ENCODE measurements at regions not wholly inside any gene's neighbourhood (a gene's known extent, or its start where the extent isn't known, plus 50 kb on each side); places are given as distances from the start of the nearest gene placed in this dataset.

DNA sequence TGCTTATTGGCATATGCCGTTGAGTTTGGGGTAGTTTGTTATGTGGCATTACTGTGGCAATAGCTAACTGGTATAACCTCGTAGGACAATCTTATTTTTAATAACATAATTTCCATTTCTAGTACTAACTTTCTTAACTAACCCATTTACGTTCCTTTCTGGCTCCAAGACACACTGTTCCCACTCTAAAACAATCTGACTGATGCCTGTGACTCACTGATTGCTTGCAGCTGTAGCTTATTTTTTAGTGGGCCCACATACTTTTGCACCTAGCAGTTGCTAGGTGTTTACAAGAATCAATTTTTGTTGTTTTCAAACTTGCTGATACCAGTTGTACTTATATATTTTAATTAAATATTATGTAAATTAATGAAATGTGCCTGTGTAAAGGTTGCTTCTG lies 52.2 kb downstream of the FAT3 start:
- DNase-seq (ENCODE audit: low spot score): no peak

DNA sequence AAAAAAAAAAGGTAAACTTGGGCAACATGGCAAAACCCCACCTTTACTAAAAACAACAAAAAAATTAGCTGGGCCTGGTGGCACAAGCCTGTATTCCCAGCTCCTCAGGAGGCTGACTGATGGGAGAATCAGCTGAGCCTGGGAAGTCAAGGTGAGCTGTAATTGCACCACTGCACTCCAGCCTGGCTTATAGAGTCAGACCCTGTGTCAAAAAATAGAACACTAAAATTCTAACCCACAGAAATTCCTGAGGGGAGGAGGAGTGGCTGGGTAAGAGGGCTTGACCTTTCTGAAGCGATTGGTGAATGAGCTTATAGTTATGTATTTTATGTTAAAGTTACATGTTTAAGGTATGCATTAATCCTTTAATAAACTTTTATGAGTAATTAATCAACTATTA lies 53.3 kb downstream of the FAT3 start:
- DNase-seq (ENCODE audit: low spot score): no peak

DNA sequence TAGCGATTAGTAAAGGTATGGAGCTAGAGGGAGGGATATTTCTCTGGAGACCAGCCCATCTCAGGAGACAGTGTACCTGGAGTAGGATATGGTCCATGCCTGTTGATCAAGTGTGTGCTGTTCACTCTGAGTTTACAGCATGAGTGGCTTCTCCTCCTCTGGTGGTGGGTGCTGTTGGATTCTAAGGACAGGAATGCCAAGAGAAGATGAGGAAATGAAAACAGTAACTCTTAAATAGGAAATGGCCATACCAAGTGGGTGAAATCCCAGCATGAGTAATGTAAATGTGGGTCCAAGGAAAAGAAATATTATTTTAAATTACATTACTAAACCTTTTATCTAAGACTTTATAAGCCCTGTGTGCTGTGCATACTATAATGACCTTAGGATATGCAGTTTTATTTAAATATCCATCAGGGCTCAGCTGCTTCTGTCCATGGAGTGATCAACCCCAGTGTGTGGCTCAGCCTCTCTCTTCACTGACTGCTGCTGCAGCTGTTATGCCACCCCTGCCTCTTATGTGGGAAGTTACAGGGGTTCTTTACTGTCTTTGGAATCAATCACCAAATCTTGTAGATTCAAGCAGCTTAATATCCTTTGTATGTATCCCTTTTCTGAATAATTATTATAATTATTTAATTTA lies 54.3 kb downstream of the FAT3 start:
- DNase-seq (ENCODE audit: low spot score): no peak

DNA sequence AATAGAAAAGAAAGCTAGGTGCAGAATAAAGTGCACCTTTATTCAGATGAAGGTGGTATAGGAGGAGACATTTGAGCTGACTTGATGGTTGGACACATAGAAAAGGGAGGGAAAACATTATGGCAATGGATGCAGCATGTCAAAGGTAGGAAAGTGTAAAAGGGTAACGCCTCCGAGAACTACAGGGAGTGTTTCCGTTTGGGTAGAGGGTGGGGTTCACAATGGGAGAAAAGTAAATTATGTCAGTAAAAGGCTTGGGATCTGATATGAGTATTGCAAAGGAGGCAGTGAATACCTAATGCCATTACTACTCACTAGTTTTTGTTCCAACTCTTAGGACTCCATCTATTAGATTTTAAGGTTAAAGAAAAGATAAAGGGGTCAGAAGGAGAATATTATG lies 59.5 kb downstream of the FAT3 start:
- DNase-seq (ENCODE audit: low spot score): no peak

DNA sequence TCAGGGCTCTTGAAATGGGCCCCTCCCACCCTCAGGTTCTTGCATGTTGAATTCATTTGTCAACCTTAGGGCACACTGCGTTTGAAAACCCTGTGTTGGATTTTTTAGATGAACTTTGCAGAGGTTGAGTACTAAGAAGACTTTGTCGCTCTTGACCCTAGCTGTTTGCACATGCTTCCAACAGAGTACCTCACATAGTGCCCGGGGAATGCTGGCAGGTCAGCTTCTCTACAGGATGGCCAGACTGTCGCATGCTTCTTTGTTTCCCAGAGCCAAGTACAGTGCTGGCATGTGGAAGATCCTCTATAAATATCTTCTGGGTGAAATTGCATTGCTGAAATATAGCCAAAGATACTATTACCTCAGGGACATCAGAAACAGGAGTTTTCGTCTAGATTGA lies 59.9 kb downstream of the FAT3 start:
- DNase-seq (ENCODE audit: low spot score): no peak

DNA sequence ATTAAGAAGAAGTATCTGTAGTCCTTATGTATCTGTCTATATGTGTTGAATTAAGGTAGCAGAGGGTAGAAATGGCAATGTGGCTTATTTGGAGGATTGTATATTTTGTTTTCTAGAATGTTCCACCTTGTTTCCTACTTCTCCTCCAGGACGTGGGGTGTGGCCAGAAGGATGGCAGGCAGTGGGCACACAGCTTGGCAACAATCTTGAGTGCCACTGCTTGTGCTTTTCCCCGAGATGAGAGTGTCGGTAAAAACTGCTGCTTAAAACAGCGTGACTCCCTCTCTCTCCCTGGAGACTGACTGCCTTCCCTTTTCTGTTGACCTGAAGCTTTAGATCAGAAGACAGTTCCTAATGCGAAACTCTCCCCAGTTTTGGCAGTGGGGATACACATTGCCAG lies 61.2 kb downstream of the FAT3 start:
- no peak for DNase-seq (ENCODE audit: low spot score)

DNA sequence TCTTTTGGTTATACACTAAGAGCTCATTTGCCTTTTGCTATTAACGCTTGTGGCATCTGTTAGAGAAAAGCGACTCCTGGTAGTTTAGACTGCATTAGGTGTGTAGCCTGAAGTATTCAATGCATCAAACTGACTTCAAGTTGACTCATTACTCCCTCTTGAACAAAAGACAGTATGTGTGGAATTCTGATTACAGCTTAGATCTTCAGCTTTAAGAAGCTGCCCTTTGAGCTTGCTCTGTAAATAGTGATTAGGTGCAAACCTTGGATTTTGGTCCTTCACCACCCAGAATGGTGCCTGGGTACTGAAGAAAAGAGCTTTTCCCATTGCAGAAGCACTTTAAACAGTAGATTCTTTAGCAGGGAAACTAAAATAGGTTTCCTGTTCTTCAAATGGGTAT lies 62.1 kb downstream of the FAT3 start:
- DNase-seq (ENCODE audit: low spot score): no peak

DNA sequence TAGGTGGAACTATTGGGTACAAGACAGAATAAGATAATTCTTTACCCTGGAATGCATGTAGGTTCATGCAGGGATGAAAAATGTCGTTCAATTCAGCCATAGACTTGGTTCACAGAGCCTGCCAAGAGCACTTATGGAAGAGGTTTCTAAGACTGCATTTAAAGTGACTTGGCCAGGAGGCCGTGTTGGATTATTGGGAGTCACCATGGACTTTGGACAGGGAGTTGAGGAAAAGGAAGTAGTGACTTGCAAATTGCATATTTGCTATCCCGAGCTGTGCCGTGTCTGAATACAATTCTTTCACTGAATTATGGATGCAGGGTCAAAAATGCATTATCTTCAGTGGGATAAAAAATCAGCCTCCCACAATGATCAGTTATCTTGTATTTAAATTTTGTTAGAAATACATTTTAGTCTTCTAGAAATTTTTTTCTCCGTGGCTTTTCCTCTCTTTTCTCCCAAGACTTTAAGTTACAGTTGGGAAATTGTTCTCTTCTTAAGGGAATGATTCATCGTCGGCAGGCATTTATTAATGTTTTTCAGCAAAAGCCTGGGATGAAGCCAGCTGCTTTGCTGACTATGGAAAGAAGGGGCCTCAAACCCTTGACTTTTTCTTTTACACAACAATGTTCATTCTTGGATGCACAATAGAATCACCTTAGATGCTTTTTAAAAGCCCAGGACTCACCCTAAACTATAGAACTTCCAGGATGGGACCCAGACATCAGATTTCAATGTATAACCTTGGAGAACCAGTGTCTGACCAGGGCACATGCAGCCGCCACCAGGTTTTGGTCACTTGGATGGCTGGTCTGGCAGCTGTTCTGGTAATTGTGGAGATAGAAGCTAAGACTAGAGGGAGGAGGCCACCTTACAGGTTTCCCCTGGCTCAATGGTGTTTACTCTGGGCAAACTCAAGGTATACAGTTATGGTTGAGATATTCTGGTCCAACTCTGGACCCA lies 70.8 kb downstream of the FAT3 start:
- no peak for DNase-seq (ENCODE audit: low spot score)

DNA sequence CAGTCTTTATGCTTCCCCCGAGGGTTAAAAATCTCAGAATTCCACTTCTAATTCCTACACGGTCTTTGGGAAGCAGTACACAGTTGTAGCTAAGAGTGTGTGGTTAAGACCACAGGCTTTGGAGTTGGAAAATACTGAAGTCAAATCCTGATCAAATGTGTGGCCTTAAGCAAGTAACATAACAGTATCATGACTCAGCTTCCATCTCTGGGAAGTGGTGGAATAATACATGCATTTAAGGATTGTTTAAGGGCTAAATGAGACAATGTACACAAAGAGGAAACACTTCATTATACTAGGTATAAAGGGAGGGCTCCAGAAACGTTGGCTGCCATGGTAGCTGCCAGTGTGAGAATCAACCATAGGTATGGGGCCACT lies 71.5 kb downstream of the FAT3 start:
- no peak for DNase-seq (ENCODE audit: low spot score)

DNA sequence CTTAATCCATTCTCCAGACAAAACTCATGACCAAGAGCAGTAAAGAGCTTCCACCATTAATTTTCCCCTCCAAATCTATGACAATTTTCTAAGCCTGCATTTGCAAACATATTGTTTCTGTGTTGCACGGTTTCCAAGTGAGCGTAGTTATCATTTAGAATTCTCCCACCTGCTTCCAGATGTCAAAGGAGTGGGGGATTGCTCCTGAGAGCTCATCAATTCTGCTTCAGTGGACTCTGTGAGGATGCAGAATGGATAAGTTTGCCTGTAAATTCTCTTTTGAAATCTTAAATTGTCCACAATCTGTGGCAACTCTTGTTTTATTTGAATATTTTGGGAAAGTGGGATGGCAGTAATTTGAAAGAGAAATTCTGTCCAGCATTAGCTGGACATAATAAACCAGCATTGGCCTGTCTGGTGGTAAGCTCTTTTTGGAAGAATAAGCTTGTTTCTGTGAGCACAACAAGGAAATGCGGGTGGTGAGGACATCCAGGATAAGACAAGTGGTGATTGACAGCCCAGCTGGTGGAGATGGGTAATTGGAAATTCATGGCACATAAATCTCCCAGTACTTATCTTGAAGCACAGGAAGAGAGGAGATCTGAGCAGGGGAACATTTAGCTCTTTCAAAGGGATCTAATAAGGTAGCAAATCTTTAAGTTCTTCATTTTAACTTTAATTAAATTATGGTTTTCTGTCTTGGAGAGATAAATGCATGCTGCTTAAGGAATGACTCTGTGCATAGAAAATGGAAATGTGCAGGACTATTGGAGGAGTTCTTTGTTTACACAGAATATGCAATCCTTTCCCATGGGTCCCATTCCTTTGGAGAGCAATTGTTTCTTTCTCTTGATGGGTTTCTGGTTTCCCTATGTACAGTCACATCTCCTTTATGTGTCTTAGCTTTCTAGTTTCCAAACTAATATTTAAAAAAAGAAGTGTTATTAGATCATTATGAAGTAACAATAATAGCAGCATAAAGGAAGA lies 73.2 kb downstream of the FAT3 start:
- DNase-seq (ENCODE audit: low spot score): no peak

DNA sequence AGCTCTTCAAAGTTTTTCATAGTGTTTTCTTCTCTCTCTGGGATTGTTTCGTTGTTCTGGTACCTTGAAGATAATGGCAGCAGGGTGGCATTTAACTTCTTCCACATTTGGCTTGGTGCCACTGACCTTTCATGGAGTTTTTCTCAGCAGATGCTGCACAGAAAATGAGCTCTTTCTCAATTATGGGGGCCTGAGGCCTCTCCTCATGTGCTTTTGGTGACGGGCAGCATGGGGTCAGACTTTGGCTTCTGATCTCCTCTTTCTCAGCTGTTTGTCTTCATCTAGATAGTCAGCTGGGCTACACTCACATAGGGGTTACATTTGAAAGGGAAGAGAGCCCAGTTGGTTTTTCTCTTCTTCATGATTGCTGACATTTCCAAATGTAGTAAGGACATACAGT lies 76.3 kb downstream of the FAT3 start:
- DNase-seq (ENCODE audit: low spot score): no peak

DNA sequence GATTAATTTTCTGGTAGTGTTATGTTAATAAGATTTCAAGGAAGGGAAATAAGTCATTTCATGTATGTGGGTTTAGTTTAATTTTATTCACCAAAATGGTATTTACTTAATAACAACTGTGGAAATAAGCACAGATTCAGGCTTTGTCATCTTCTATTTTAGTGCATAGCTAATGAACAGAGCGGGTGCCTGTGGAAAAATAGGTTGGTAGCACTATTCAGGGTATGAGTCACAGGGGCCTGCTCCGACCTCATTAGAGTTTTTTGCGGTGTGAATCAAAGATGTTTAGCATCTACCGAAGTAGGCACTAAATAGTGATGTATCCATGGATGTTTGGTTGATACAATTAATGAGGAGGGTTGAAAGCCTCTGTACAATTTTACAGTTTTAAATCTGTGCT lies 78.2 kb downstream of the FAT3 start:
- no peak for DNase-seq (ENCODE audit: low spot score)

DNA sequence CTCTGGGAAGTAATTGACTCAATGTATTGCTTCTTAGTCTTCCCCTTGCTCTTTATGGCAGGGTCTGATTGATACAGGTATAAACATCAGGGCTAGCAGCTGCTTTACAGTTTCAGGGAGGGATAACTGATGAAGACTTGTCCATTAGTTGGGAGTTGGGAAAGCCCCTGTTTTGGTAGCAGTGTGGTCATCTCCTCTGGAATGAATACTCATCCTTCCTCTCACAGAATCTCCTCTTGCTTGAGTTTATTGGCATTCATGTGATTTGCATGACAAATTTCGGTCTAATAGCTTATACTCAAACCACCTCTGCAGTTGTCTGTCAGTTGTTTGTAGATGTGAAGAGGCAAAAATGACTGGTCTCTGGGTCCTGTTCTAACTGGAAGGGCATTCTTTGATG lies 79.7 kb downstream of the FAT3 start:
- no peak for DNase-seq (ENCODE audit: low spot score)

DNA sequence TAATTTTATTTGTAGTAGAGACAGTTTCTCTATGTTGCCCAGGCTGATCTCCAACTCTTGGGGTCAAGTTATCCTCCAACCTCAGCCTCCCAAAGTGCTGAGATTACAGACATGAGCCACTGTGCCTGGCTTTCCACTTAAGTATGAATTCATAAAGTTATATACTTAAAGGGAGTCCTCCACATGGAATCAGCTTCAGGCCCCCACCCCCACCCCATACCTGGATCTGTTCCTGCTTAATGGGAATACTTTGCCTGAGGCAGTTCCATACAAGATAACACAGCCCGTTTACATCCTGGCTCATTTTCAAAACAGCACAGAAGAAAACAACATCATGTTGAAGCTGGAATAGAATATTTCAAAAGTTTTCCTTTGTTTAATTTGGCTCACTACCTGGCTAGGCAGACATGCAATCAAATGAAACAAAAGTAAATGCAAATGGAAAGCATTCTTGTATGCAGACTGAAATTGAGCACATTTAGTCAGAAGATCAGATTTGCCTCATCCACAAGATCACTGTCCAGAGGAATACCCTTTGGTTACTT lies 82.4 kb downstream of the FAT3 start:
- DNase-seq (ENCODE audit: low spot score): no peak

DNA sequence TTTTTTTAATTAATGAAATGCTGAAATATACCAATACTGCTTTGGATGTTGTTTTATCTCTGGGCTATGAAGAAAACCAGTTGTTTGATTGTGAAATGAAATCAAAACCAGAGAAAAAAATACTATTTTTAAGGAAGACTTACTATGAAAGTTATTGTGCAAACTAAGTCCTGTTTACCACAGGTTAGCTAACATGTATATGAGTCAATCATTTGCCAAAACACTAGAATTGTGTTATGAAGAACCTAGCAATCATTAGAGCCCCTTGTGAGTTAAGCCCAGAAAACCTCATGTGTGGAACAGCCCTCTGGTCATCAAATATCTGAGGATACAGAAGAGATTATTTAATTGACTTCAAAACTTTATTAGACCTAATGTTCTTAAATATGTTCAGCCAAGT lies 83.7 kb downstream of the FAT3 start:
- DNase-seq (ENCODE audit: low spot score): no peak

DNA sequence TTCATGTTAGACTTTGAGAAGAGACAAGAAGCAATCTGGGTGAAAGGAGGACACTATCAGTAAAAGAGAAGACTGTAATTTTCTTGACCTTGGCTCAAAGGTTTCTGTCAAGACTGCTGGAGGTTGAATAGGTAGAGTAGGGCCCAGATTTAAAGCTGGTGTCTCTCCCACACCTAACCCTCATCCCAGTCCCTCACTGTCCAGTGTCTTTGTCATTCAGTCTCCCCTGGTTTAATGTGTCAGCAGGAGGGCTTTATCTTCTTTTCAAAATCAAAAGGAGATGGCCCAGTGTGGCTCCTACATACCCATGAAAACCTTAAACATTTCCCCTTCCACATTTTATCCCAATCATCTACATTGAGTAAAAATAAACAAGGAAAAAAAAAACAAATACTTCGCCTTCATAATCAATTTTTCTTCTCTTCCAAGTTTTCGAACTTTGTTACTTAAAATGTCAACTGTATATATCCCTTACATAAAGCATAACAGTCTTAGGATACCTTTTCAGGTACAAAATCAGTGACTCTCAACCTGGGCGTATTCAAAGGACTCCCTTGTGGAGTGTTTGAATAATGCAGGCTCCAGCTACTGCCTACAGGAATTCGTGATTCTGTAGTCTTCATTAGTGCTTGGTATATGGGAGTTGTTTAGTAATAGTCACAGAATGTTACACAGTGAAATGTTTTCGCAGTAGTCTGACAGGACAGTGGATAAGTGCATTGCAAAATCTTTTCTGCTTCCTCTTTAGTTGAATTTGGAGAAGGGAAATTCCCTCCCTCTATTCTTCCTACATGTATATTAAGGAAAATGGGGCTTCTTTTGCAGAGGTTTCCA lies 87.2 kb downstream of the FAT3 start:
- DNase-seq (ENCODE audit: low spot score): no peak

DNA sequence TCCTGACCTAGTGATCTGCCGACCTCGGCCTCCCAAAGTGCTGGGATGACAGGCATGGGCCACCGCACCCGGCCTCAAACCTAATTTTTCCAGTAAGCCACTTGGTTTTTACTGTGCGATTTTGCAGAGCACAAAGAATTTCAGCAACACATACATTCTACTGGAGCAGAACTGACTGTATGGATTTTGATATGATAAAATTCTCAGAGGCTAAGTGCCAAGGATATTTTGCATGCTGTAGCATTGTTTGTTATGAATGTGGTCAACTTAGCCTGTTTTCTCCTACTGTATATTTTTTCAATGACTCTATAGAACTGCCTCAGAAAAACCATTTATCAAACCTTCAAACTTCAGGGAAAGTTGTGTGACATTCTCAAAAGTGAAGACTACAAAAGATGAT lies 89.2 kb downstream of the FAT3 start:
- DNase-seq (ENCODE audit: low spot score): no peak

DNA sequence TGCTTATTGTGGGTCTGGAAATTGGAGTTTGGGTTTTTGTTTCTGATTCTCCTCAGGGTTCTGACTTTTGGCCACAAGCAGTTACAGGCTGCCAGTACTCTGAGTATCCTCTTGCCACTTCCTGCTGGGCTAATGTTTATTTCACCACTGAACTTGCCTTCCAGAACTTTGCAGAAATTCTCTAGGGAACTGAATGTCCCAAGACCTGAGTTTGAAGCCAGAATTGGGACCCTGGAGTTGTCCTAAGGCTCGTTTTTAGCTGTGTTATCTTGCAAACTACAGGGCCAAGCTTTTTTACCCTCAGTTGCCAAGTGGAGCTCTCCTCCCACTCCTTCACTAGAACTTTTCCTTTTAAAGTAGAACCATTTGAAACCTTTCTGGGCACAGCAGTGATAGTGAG lies 89.9 kb downstream of the FAT3 start:
- no peak for DNase-seq (ENCODE audit: low spot score)

DNA sequence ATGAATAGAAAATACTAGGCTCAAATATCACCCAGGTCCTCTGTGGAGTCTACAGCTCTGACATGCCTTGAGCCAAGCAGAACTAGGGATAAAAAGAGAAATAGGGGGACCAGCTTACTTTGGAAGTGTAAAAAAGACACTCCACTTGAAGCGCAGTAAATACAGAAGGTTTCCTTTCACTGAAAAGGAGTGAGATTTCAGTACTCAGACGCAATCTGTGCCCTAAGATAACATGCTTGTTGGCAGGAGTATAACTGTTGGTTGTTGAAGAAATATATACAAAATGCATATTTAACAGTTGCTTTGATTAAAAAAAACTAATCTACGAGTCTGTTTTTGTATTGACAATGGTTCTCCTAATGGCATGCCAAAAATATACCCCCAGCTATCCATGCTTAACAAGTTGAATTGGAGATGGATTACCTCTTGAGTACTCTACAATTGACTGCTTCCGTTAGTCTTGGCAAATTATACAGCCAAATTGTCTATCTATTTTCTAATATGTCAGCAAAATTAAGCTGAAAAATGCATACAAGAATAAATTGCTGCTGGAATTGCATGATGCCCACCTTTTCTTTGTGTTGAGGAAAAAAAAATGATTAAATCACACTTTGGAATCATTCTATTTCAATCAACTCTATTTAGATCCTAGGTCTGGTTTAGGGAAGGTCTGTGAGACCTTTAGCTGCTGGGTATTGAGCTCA lies 91.6 kb downstream of the FAT3 start:
- DNase-seq (ENCODE audit: low spot score): no peak

DNA sequence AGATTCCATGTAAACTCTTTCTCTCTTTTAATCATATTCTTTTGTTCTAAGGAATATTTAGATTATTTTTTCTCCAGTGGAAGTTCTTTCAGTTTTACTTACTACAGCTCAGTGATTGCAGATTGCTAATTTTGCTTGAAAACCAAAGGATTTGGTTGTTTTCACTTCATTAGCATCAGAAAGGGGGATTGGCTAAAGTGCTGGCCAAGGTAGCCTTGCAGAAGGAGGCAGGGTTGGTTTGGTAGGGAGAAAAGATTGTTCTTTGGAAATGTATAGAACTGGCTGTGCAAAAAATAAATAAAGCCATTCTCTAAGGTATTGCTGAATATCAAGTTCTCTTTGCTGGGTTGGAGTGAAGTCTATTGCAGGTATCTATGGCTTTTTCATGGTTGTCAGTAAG lies 92.6 kb downstream of the FAT3 start:
- no peak for DNase-seq (ENCODE audit: low spot score)

DNA sequence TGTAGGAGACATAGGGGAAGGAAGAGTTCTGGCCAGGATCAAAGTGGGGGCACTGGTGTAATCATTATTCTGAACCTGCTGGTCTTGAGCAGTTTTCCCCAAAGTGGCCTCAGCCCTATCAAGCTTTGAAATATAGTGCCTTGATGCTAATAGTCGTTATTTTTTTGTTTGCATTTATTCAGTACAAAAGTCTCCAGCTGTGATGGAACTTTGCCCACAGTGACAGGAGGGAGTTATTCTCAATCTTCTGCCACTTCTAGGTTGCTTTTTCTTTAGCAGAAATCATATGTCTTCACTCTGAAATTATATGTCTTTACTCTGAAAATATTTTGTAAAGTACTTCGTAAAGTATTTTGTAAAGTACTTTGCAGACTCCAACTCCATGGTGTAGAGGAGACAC lies 93.1 kb downstream of the FAT3 start:
- DNase-seq (ENCODE audit: low spot score): no peak

Data from COLO829 (cell line).